HEK293 (cell line): ENCODE measurements at regions not wholly inside any gene's neighbourhood (a gene's known extent, or its start where the extent isn't known, plus 50 kb on each side); places are given as distances from the start of the nearest gene placed in this dataset.

ENCODE experiments used
- CTCF ChIA-PET: fragments of 350-600 bp; formaldehyde crosslinking; extraction: SDS; loops from one replicate; lab custom pipeline; 2021; ENCODE audit warnings: antibody characterized with exemption; lab: Yijun Ruan, JAX
- POLR2A ChIA-PET: fragments of 300-600 bp; formaldehyde crosslinking; extraction: SDS; loops from one replicate; lab custom pipeline; 2020; ENCODE audit warnings: antibody characterized with exemption, inconsistent platforms; lab: Yijun Ruan, JAX
- H3K27ac ChIP-seq: fragments of 200-500 bp; sonication (Bioruptor generic); 2 replicates; pipeline ENCODE4 v1.5.1; 2014; ENCODE audit warnings: low read depth, low read length, control low read depth, inconsistent platforms; ENCODE audit errors: extremely low read depth
- H3K36me3 ChIP-seq, 2 experiments: fragments of 200-500 bp in 1 of 2; sonication (Bioruptor generic) in 1 of 2; 1 replicate in 1 of 2; 2 replicates in 1 of 2; pipeline ENCODE4 v1.5.1; 2014 to 2017; ENCODE audit warnings: inconsistent platforms in 2 of 2, low read length in 2 of 2; ENCODE audit not compliant: control insufficient read depth in 2 of 2, insufficient read depth in 1 of 2
- H3K4me1 ChIP-seq: fragments of 200-500 bp; sonication (Bioruptor generic); 2 replicates; pipeline ENCODE4 v1.5.1; 2014; ENCODE audit warnings: mild to moderate bottlenecking, low read length, inconsistent platforms; ENCODE audit not compliant: control insufficient read depth, insufficient read depth
- H3K4me3 ChIP-seq: 2 replicates; pipeline ENCODE4 v1.5.1; 2011; ENCODE audit warnings: low read depth, mild to moderate bottlenecking, control low read depth, low read length, moderate library complexity
- H3K9me3 ChIP-seq: fragments of 200-500 bp; sonication (Bioruptor generic); 2 replicates; pipeline ENCODE4 v1.5.1; 2014; ENCODE audit warnings: low read depth, low read length, inconsistent platforms; ENCODE audit not compliant: control insufficient read depth, insufficient read depth
- KLF1 ChIP-seq: fragments of 450-650 bp; formaldehyde crosslinking; IDR thresholded peaks from 2 replicates; pipeline ENCODE4 v1.5.1; 2016; ENCODE audit warnings: missing biosample characterization, missing genetic modification characterization
- KLF7 ChIP-seq: fragments of 450-650 bp; formaldehyde crosslinking; IDR thresholded peaks from 2 replicates; pipeline ENCODE4 v1.5.1; 2016; ENCODE audit warnings: missing biosample characterization, missing genetic modification characterization, borderline replicate concordance
- MYNN ChIP-seq: fragments of 450-650 bp; formaldehyde crosslinking; IDR thresholded peaks from 2 replicates; pipeline ENCODE4 v1.5.1; 2016; ENCODE audit warnings: missing biosample characterization, missing genetic modification characterization, borderline replicate concordance
- PATZ1 ChIP-seq: fragments of 450-650 bp; formaldehyde crosslinking; IDR thresholded peaks from 2 replicates; pipeline ENCODE4 v1.5.1; 2016; ENCODE audit warnings: missing biosample characterization, missing genetic modification characterization
- RBAK ChIP-seq: fragments of 450-650 bp; formaldehyde crosslinking; IDR thresholded peaks from 2 replicates; pipeline ENCODE4 v1.5.1; 2016; ENCODE audit warnings: missing biosample characterization, missing genetic modification characterization
- ZNF10 ChIP-seq: fragments of 450-650 bp; formaldehyde crosslinking; IDR thresholded peaks from 2 replicates; pipeline ENCODE4 v1.5.1; 2017; ENCODE audit warnings: missing biosample characterization, missing genetic modification characterization
- ZNF132 ChIP-seq: fragments of 450-650 bp; formaldehyde crosslinking; IDR thresholded peaks from 2 replicates; pipeline ENCODE4 v1.5.1; 2017; ENCODE audit warnings: missing biosample characterization, missing genetic modification characterization, borderline replicate concordance
- ZNF140 ChIP-seq: fragments of 450-650 bp; formaldehyde crosslinking; IDR thresholded peaks from 2 replicates; pipeline ENCODE4 v1.5.1; 2016; ENCODE audit warnings: missing biosample characterization, missing genetic modification characterization
- ZNF184 ChIP-seq: fragments of 450-650 bp; IDR thresholded peaks from 2 replicates; pipeline ENCODE4 v1.5.1; 2018; ENCODE audit warnings: missing biosample characterization, mild to moderate bottlenecking, missing genetic modification characterization
- ZNF335 ChIP-seq: fragments of 450-650 bp; formaldehyde crosslinking; conservative IDR thresholded peaks from 2 replicates; pipeline ENCODE4 v1.5.1; 2016; ENCODE audit warnings: missing biosample characterization, missing genetic modification characterization
- ZNF362 ChIP-seq: fragments of 450-650 bp; formaldehyde crosslinking; IDR thresholded peaks from 2 replicates; pipeline ENCODE4 v1.5.1; 2016; ENCODE audit warnings: missing biosample characterization, missing genetic modification characterization
- ZNF391 ChIP-seq: fragments of 450-650 bp; formaldehyde crosslinking; IDR thresholded peaks from 2 replicates; pipeline ENCODE4 v1.5.1; 2016; ENCODE audit warnings: low read depth, missing biosample characterization, missing genetic modification characterization, borderline replicate concordance
- ZNF416 ChIP-seq: fragments of 450-650 bp; formaldehyde crosslinking; IDR thresholded peaks from 2 replicates; pipeline ENCODE4 v1.5.1; 2016; ENCODE audit warnings: missing biosample characterization, missing genetic modification characterization
- ZNF510 ChIP-seq: fragments of 450-650 bp; formaldehyde crosslinking; IDR thresholded peaks from 2 replicates; pipeline ENCODE4 v1.5.1; 2018; ENCODE audit warnings: mild to moderate bottlenecking, missing genetic modification characterization, missing biosample characterization; ENCODE audit not compliant: insufficient replicate concordance
- ZNF529 ChIP-seq: fragments of 450-650 bp; formaldehyde crosslinking; IDR thresholded peaks from 2 replicates; pipeline ENCODE4 v1.5.1; 2017; ENCODE audit warnings: missing genetic modification characterization, missing biosample characterization; ENCODE audit not compliant: insufficient replicate concordance
- ZNF544 ChIP-seq: fragments of 450-650 bp; formaldehyde crosslinking; IDR thresholded peaks from 2 replicates; pipeline ENCODE4 v1.5.0; 2017; ENCODE audit warnings: missing biosample characterization, missing genetic modification characterization
- ZNF548 ChIP-seq: fragments of 450-650 bp; formaldehyde crosslinking; IDR thresholded peaks from 2 replicates; pipeline ENCODE4 v1.5.1; 2016; ENCODE audit warnings: missing biosample characterization, missing genetic modification characterization
- ZNF571 ChIP-seq: fragments of 450-650 bp; formaldehyde crosslinking; IDR thresholded peaks from 2 replicates; pipeline ENCODE4 v1.5.0; 2017; ENCODE audit warnings: missing biosample characterization, missing genetic modification characterization
- ZNF692 ChIP-seq: fragments of 450-650 bp; formaldehyde crosslinking; IDR thresholded peaks from 2 replicates; pipeline ENCODE4 v1.5.1; 2016; ENCODE audit warnings: missing biosample characterization, missing genetic modification characterization
- ZNF701 ChIP-seq: fragments of 450-650 bp; formaldehyde crosslinking; IDR thresholded peaks from 2 replicates; pipeline ENCODE4 v1.5.1; 2016; ENCODE audit warnings: missing biosample characterization, missing genetic modification characterization
- ZNF704 ChIP-seq: fragments of 450-650 bp; formaldehyde crosslinking; IDR thresholded peaks from 2 replicates; pipeline ENCODE4 v1.5.1; 2016; ENCODE audit warnings: missing biosample characterization, missing genetic modification characterization
- ZNF747 ChIP-seq: fragments of 450-650 bp; formaldehyde crosslinking; IDR thresholded peaks from 2 replicates; pipeline ENCODE4 v1.5.1; 2016; ENCODE audit warnings: missing biosample characterization, missing genetic modification characterization
- ZSCAN16 ChIP-seq: fragments of 450-650 bp; formaldehyde crosslinking; IDR thresholded peaks from 2 replicates; pipeline ENCODE4 v1.5.1; 2016; ENCODE audit warnings: missing biosample characterization, missing genetic modification characterization
- ZSCAN4 ChIP-seq: fragments of 450-650 bp; formaldehyde crosslinking; IDR thresholded peaks from 2 replicates; pipeline ENCODE4 v1.5.1; 2017; ENCODE audit warnings: missing biosample characterization, missing genetic modification characterization
- ZXDB ChIP-seq: fragments of 450-650 bp; formaldehyde crosslinking; IDR thresholded peaks from 2 replicates; pipeline ENCODE4 v1.5.1; 2016; ENCODE audit warnings: missing biosample characterization, missing genetic modification characterization

GRCh38 chr1:214957330-214958137 is 125.0 kb upstream of the KCNK2 start (continued):
- TF ChIP-seq ZSCAN16 (tag by site-specific recombination): no peak
- no peak for TF ChIP-seq ZNF571 (tag by site-specific recombination)
- TF ChIP-seq PATZ1 (tag by site-specific recombination): no peak
- TF ChIP-seq ZNF704 (tag by site-specific recombination): no peak
- no peak for TF ChIP-seq ZNF335 (tag by site-specific recombination)
- no peak for TF ChIP-seq ZNF701
- TF ChIP-seq ZNF416 (tag by site-specific recombination): no peak
- TF ChIP-seq ZNF544 (tag by site-specific recombination): no peak
- TF ChIP-seq ZNF10: no peak

DNA sequence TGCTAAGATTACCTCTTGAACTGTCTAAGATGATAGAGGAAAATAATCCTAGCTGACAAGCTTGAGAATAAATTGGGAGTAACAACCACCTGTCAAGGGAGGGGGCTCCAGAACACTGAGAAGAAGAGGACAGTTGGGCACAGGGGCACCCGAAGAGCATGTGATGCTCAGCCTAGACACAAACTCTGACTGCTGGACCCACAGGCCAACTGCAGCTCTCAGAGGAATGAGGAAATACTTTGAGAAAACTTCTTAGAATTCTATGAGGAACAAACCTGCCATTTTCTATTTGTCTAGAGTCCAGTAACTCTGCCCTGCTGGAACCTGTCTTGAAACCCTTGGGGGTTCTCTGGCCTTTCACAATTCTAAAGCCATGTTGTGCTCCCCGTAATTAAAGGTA is 124.1 kb upstream of the KCNK2 start:
- TF ChIP-seq ZNF362 (tag by site-specific recombination) (no peak), KLF7 (tag by site-specific recombination) (no peak), ZNF692 (tag by site-specific recombination) (no peak), ZNF510 (no peak), ZSCAN4 (tag by site-specific recombination) (no peak), ZXDB (tag by site-specific recombination) (no peak), ZNF548 (tag by site-specific recombination) (no peak), ZNF529 (tag by site-specific recombination) (no peak), ZNF132 (tag by site-specific recombination) (no peak), MYNN (tag by site-specific recombination) (no peak), RBAK (tag by site-specific recombination) (no peak), ZNF140 (tag by site-specific recombination) (no peak), KLF1 (no peak), ZNF184 (tag by site-specific recombination) (no peak), ZNF747 (tag by site-specific recombination) (no peak), ZNF391 (tag by site-specific recombination) (no peak)
- H3K9me3 ChIP-seq: no peaks in the 10 kb centered on the region
- no peaks in the 10 kb centered on the region for H3K4me1 ChIP-seq
- H3K36me3 ChIP-seq: no peaks in the 10 kb centered on the region
- no peak overlapping the region for H3K4me3 ChIP-seq
- ChIA-PET CTCF (no interaction called here), POLR2A (no interaction called here)
- H3K27ac ChIP-seq: no peak overlapping the region
